ENCODE measurements at regions not wholly inside any gene's neighbourhood (a gene's known extent, or its start where the extent isn't known, plus 50 kb on each side); places are given as distances from the start of the nearest gene placed in this dataset.

GRCh38 chr4:38563707-38564495 lies 100.1 kb upstream of the KLF3 start:
- Histone ChIP-seq H3K9me3 (no peaks in the 10 kb centered on the region), H3K27ac (no peak overlapping the region), H3K27me3 (replicated peaks in 1 of 7) (no peaks in the 10 kb centered on the region), H3K4me1 (peaks cover 0 to 15% (median 5%) of the 10 kb centered on the region in 6 donors), H3K4me3 (no peak overlapping the region), H3K36me3 (no peaks in the 10 kb centered on the region)
- intact Hi-C loops (cut with DNase I; ENCODE audit: low total_unique reads): no loop called here
- 83 to 96% (median 93%) methylated on average over 9 of the region's 9 CpGs for WGBS, 5 donors
- TF ChIP-seq, protein P1, sequence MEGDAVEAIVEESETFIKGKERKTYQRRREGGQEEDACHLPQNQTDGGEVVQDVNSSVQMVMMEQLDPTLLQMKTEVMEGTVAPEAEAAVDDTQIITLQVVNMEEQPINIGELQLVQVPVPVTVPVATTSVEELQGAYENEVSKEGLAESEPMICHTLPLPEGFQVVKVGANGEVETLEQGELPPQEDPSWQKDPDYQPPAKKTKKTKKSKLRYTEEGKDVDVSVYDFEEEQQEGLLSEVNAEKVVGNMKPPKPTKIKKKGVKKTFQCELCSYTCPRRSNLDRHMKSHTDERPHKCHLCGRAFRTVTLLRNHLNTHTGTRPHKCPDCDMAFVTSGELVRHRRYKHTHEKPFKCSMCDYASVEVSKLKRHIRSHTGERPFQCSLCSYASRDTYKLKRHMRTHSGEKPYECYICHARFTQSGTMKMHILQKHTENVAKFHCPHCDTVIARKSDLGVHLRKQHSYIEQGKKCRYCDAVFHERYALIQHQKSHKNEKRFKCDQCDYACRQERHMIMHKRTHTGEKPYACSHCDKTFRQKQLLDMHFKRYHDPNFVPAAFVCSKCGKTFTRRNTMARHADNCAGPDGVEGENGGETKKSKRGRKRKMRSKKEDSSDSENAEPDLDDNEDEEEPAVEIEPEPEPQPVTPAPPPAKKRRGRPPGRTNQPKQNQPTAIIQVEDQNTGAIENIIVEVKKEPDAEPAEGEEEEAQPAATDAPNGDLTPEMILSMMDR (IDR thresholded peaks at IDR 0.05 in 8 of 11, conservative IDR thresholded peaks at IDR 0.05 in 3 of 11): no peak
- no peak for TF ChIP-seq POLR2AphosphoS5 (IDR thresholded peaks at IDR 0.05)
- TF ChIP-seq POLR2A (IDR thresholded peaks at IDR 0.05): no peak
- no peak for DNase-seq

GRCh38 chr4:38565271-38566199 lies 98.5 kb upstream of the KLF3 start:
- Histone ChIP-seq H3K4me1 (peaks cover 0 to 15% (median 5%) of the 10 kb centered on the region in 6 donors), H3K9me3 (no peaks in the 10 kb centered on the region), H3K4me3 (no peak overlapping the region), H3K27me3 (replicated peaks in 1 of 7) (no peaks in the 10 kb centered on the region), H3K36me3 (no peaks in the 10 kb centered on the region), H3K27ac (no peak overlapping the region)
- WGBS, 5 donors: 77 to 88% (median 83%) methylated on average over 12 of the region's 12 CpGs
- DNase-seq: no peak
- intact Hi-C loops (cut with DNase I; ENCODE audit: low total_unique reads): no loop called here
- TF ChIP-seq POLR2AphosphoS5 (IDR thresholded peaks at IDR 0.05) (no peak), POLR2A (IDR thresholded peaks at IDR 0.05) (no peak)
- TF ChIP-seq, protein P1 (IDR thresholded peaks at IDR 0.05 in 8 of 11, conservative IDR thresholded peaks at IDR 0.05 in 3 of 11): no peak

- Histone ChIP-seq H3K4me3 (no peak overlapping the region), H3K36me3 (no peaks in the 10 kb centered on the region), H3K27me3 (replicated peaks in 1 of 7) (no peaks in the 10 kb centered on the region), H3K9me3 (no peaks in the 10 kb centered on the region), H3K27ac (no peak overlapping the region), H3K4me1 (peaks cover 0 to 15% (median 5%) of the 10 kb centered on the region in 6 donors)
- 79 to 96% (median 93%) methylated on average over 4 of the region's 4 CpGs for WGBS, 5 donors
- DNase-seq: no peak
- TF ChIP-seq, protein P1 (IDR thresholded peaks at IDR 0.05 in 8 of 11, conservative IDR thresholded peaks at IDR 0.05 in 3 of 11): no peak
- TF ChIP-seq POLR2AphosphoS5 (IDR thresholded peaks at IDR 0.05) (no peak), POLR2A (IDR thresholded peaks at IDR 0.05) (no peak)
- intact Hi-C loops (cut with DNase I; ENCODE audit: low total_unique reads): no loop called here
Measured at GRCh38 chr4:38566806-38567398, 97.1 kb upstream of the KLF3 start.

Measured in spleen (tissue), 11 donors.